Neural progenitor cell (in vitro differentiated cells): ENCODE measurements at regions not wholly inside any gene's neighbourhood (a gene's known extent, or its start where the extent isn't known, plus 50 kb on each side); places are given as distances from the start of the nearest gene placed in this dataset.

Source experiments
- DNase-seq: peaks from one replicate; pipeline ENCODE4 v3.0.0-alpha.2; 2016; ENCODE audit warnings: low spot score
- H2AFZ ChIP-seq: fragments of 200-600 bp; sonication (generic); replicated peaks from 2 replicates; pipeline ENCODE4 v1.6.1; 2016; ENCODE audit warnings: antibody characterized with exemption
- H3F3A ChIP-seq: fragments of 200-600 bp; sonication (generic); 2 replicates; pipeline ENCODE4 v1.6.1; 2016; ENCODE audit warnings: antibody characterized with exemption, low read depth
- H3K27ac ChIP-seq: fragments of 200-600 bp; sonication (generic); 2 replicates; pipeline ENCODE4 v1.5.1; 2016; ENCODE audit warnings: mild to moderate bottlenecking
- H3K27me3 ChIP-seq: fragments of 200-600 bp; sonication (generic); 2 replicates; pipeline ENCODE4 v1.6.1; 2016; ENCODE audit warnings: mild to moderate bottlenecking, moderate library complexity
- H3K36me3 ChIP-seq: fragments of 200-600 bp; sonication (generic); 2 replicates; pipeline ENCODE4 v1.5.1; 2016
- H3K4me1 ChIP-seq: fragments of 200-600 bp; sonication (generic); 2 replicates; pipeline ENCODE4 v1.6.1; 2016; ENCODE audit warnings: mixed run types
- H3K4me2 ChIP-seq: fragments of 200-600 bp; sonication (generic); 2 replicates; pipeline ENCODE4 v1.6.1; 2016
- H3K4me3 ChIP-seq: fragments of 200-600 bp; sonication (generic); 2 replicates; pipeline ENCODE4 v1.5.1; 2016
- H3K79me2 ChIP-seq: fragments of 200-600 bp; sonication (generic); 2 replicates; pipeline ENCODE4 v1.6.1; 2016; ENCODE audit warnings: low read depth
- H3K9ac ChIP-seq: fragments of 200-600 bp; sonication (generic); 2 replicates; pipeline ENCODE4 v1.6.1; 2016
- H3K9me3 ChIP-seq: fragments of 200-600 bp; sonication (generic); 2 replicates; pipeline ENCODE4 v1.5.1; 2016; ENCODE audit warnings: low read depth
- H4K20me1 ChIP-seq: fragments of 200-600 bp; sonication (generic); 2 replicates; pipeline ENCODE4 v1.6.1; 2016; ENCODE audit warnings: low read depth
- H3K27ac Mint-ChIP-seq: 3 replicates; pipeline ENCODE4 v1.8.0; 2021; ENCODE audit warnings: mixed read lengths
- H3K27me3 Mint-ChIP-seq: 2 replicates; pipeline ENCODE4 v1.8.0; 2022; ENCODE audit warnings: low read depth, mild to moderate bottlenecking, inconsistent platforms, moderate library complexity, mixed read lengths; ENCODE audit not compliant: insufficient read depth
- H3K36me3 Mint-ChIP-seq: 3 replicates; pipeline ENCODE4 v1.8.0; 2021; ENCODE audit warnings: mixed read lengths
- H3K4me1 Mint-ChIP-seq: 3 replicates; pipeline ENCODE4 v1.8.0; 2021; ENCODE audit warnings: mixed read lengths
- H3K4me3 Mint-ChIP-seq: 3 replicates; pipeline ENCODE4 v1.8.0; 2021; ENCODE audit warnings: mild to moderate bottlenecking, moderate library complexity, mixed read lengths
- H3K9me3 Mint-ChIP-seq: 3 replicates; pipeline ENCODE4 v1.8.0; 2020; ENCODE audit warnings: mixed read lengths
- EZH2 ChIP-seq: fragments of 200-600 bp; sonication (generic); IDR thresholded peaks from 2 replicates; pipeline ENCODE4 v1.6.1; 2017; ENCODE audit warnings: antibody characterized with exemption, mild to moderate bottlenecking, moderate library complexity
- EZH2phosphoT487 ChIP-seq: fragments of 200-600 bp; sonication (generic); IDR thresholded peaks from 2 replicates; pipeline ENCODE4 v1.6.1; 2017; ENCODE audit warnings: antibody characterized with exemption
- TF ChIP-seq, protein P1 (sequence below): fragments of 200-600 bp; sonication (generic); IDR thresholded peaks from 2 replicates; pipeline ENCODE4 v1.5.1; 2017; ENCODE audit warnings: antibody characterized with exemption, mild to moderate bottlenecking

DNA sequence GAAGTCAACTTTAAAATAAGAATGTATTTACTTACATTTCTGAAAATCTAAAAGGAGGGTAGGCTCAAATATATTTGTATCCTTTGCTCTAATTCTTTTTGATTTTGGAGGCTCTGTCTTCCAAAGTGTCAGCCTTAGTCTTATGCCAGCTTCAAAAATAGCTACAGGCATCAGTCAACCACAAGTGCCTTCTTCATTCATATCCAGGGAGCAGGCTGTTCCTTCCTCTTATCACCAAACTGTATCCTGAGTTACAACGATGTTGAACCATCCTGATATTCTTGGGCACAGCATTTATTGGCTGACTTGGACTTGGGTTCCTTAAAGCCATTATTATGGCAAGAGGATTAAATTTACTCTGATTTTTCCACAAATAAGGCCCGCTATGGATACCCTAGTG lies 1161.3 kb downstream of the PCDH17 start:
- TF ChIP-seq EZH2phosphoT487 (no peak), EZH2 (no peak)
- TF ChIP-seq, protein P1, sequence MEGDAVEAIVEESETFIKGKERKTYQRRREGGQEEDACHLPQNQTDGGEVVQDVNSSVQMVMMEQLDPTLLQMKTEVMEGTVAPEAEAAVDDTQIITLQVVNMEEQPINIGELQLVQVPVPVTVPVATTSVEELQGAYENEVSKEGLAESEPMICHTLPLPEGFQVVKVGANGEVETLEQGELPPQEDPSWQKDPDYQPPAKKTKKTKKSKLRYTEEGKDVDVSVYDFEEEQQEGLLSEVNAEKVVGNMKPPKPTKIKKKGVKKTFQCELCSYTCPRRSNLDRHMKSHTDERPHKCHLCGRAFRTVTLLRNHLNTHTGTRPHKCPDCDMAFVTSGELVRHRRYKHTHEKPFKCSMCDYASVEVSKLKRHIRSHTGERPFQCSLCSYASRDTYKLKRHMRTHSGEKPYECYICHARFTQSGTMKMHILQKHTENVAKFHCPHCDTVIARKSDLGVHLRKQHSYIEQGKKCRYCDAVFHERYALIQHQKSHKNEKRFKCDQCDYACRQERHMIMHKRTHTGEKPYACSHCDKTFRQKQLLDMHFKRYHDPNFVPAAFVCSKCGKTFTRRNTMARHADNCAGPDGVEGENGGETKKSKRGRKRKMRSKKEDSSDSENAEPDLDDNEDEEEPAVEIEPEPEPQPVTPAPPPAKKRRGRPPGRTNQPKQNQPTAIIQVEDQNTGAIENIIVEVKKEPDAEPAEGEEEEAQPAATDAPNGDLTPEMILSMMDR = no peak
- no peaks in the 10 kb centered on the region for H4K20me1 ChIP-seq

DNA sequence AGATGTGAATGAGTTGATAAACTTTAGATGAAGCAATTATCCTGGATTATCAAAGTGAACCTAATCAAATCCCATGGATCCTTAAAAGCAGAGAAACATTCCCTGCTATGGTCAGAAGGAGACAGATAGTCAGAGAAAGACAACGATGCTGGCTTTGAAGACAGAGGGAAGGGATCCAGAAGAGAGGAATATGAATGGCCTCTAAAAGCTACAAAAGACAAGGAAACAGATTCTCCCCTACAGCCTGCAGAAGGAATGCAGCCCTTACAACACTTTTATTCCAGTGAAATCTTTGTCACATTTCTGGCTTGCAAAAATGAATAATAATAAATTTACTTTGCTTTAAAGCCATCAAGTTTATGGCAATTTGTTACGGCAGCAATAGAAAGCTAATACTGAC lies 1164.2 kb downstream of the PCDH17 start:
- no peaks in the 10 kb centered on the region for H3F3A ChIP-seq
- no peak overlapping the region for H3K4me3 ChIP-seq
- no peak overlapping the region for H3K4me2 ChIP-seq
- Mint-ChIP-seq H3K27ac (no peak overlapping the region), H3K36me3 (no peaks in the 10 kb centered on the region), H3K4me3 (no peak overlapping the region), H3K4me1 (no peaks in the 10 kb centered on the region), H3K27me3 (no peaks in the 10 kb centered on the region), H3K9me3 (no peaks in the 10 kb centered on the region)
- no peak overlapping the region for H2AFZ ChIP-seq
- H3K9me3 ChIP-seq = no peaks in the 10 kb centered on the region
- H4K20me1 ChIP-seq = no peaks in the 10 kb centered on the region
- no peak overlapping the region for H3K9ac ChIP-seq
- H3K36me3 ChIP-seq = no peaks in the 10 kb centered on the region
- no peak for DNase-seq
- H3K27me3 ChIP-seq = no peaks in the 10 kb centered on the region
- no peak overlapping the region for H3K27ac ChIP-seq
- H3K4me1 ChIP-seq = no peaks in the 10 kb centered on the region
- TF ChIP-seq, protein P1 = no peak
- TF ChIP-seq EZH2phosphoT487 (no peak), EZH2 (no peak)
- no peaks in the 10 kb centered on the region for H3K79me2 ChIP-seq

More for the DNA sequence above, 1161.3 kb downstream of the PCDH17 start:
- Histone ChIP-seq H3K36me3 (no peaks in the 10 kb centered on the region), H3K27ac (no peak overlapping the region), H3K4me2 (no peak overlapping the region), H2AFZ (no peak overlapping the region), H3K4me1 (no peaks in the 10 kb centered on the region), H3K79me2 (no peaks in the 10 kb centered on the region), H3K9me3 (no peaks in the 10 kb centered on the region), H3K27me3 (no peaks in the 10 kb centered on the region), H3K4me3 (no peak overlapping the region), H3K9ac (no peak overlapping the region), H3F3A (no peaks in the 10 kb centered on the region)
- no peak for DNase-seq
- Mint-ChIP-seq H3K27ac (no peak overlapping the region), H3K9me3 (no peaks in the 10 kb centered on the region), H3K36me3 (no peaks in the 10 kb centered on the region), H3K27me3 (no peaks in the 10 kb centered on the region), H3K4me1 (no peaks in the 10 kb centered on the region), H3K4me3 (no peak overlapping the region)

DNA sequence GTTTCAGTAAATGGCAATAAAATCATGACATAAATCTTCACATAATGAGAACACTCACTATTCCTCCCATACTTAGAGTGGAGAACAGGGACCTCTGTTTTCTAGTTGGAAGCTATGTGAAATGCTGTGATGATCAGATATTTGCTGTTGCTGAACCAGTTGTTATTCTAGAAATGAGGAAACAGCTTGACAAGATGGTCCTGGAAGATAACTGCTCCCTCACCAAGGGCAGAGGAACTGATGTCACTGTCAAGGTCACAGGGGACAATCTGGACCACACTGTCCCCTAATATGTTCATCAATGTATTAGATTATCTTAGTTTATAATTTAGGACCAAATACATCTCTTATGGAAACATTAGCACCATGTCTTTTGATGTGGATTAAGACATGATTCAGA lies 1173.3 kb downstream of the PCDH17 start:
- H3K4me1 ChIP-seq = no peaks in the 10 kb centered on the region

More for the DNA sequence above, 1173.3 kb downstream of the PCDH17 start:
- TF ChIP-seq EZH2 (no peak), EZH2phosphoT487 (no peak)
- TF ChIP-seq, protein P1 = no peak
- Mint-ChIP-seq H3K4me3 (no peak overlapping the region), H3K27me3 (peaks cover 2% of the 10 kb centered on the region), H3K9me3 (no peaks in the 10 kb centered on the region), H3K27ac (no peak overlapping the region), H3K4me1 (no peaks in the 10 kb centered on the region), H3K36me3 (no peaks in the 10 kb centered on the region)
- Histone ChIP-seq H3K79me2 (no peaks in the 10 kb centered on the region), H3K4me3 (no peak overlapping the region), H3K9me3 (no peaks in the 10 kb centered on the region), H3K36me3 (no peaks in the 10 kb centered on the region), H3K27ac (no peak overlapping the region), H3F3A (no peaks in the 10 kb centered on the region), H3K9ac (no peak overlapping the region), H3K4me2 (no peak overlapping the region), H2AFZ (no peak overlapping the region), H3K27me3 (no peaks in the 10 kb centered on the region), H4K20me1 (no peaks in the 10 kb centered on the region)
- no peak for DNase-seq
